Suppressor macrophage (primary cell): ENCODE measurements at regions not wholly inside any gene's neighbourhood (a gene's known extent, or its start where the extent isn't known, plus 50 kb on each side); places are given as distances from the start of the nearest gene placed in this dataset.
A peak's percentile ranks its signal among the peaks of the same experiment; 100 is the strongest.
"Not testable (repeated sequence)": the region's sequence is repeated elsewhere in the genome, so short reads cannot be mapped to it uniquely, and the experiment has no call there.

Experiments
- DNase-seq, 4 experiments: peaks; one replicate each; pipeline ENCODE4 v3.0.0-alpha.2; 2020 to 2022

- no peak for DNase-seq
These were observed 1361.3 kb downstream of the UQCRFS1 start for GRCh38 chr19:27851543-27852060.

- no peak for DNase-seq
These were observed 1361.9 kb downstream of the UQCRFS1 start for GRCh38 chr19:27851002-27851481.

- DNase-seq, result no peak
These were observed 1366.0 kb downstream of the UQCRFS1 start for GRCh38 chr19:27846944-27847343.

- DNase-seq, result no peak
These were observed 1368.7 kb downstream of the UQCRFS1 start for GRCh38 chr19:27844261-27844660.

GRCh38 chr19:27843861-27844260 is 1369.1 kb downstream of the UQCRFS1 start:
- DNase-seq, result no peak

DNA sequence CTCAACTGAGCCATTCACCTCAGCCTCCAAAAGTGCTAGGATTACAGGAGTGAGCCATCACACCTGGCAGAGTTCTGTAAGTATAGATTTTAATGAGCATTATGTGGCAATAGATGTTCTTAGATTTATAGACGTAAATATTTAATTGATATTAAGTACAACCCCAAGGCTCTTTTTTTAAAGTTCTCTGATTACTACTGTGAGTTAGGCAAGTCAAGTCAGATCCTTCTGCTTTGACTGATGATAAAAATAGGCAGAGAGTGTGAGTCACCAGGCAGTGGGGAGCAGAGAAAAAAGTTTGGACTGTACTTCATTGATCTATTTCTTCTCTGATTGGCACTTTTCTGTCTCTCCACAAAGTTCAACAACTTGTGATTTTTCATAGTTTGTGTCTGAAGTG is 1379.9 kb downstream of the UQCRFS1 start:
- DNase-seq, result no peak

DNA sequence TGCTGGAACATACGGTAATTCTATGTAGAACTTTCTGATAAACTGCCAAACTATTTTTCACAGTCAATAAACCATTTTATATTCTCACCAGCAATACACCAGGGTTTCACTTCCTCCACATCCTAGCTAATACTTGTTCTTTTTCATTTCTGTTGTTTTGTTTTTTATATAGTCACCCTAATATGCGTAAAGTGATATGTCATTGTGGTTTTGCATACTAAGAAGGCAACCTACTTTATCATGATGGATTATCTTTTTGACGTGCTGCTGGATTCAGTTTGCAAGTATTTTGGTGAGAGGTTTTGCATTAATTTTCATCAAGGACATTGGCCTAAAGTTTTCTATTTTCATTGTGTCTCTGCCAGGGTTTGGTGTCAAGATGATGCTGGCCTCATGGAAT is 1384.1 kb downstream of the UQCRFS1 start:
- DNase-seq, result no peak

GRCh38 chr19:27824108-27824507 is 1388.8 kb downstream of the UQCRFS1 start:
- DNase-seq, result no peak

DNA sequence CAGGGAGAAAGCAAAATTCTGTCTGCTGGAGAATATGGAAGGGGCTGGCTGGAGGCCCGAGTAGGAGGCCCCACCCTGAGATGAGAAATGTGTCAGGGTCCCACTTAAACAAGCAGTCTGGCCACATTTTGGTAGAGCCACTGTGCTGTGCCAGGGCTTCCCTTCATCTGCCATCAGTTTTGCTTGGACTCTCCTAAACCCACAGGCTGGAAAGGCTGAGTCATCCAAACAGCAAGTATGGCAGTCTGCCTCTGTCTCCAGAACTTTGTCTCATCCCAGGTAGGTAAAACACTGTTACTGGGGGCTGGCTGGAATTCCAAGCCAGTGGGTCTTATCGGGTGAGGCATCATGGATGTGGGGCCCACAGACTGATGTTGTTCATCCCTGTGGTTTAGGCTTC is 1390.6 kb downstream of the UQCRFS1 start:
- DNase-seq, result no peak

GRCh38 chr19:27821418-27822018 is 1391.4 kb downstream of the UQCRFS1 start:
- no peak for DNase-seq

DNA sequence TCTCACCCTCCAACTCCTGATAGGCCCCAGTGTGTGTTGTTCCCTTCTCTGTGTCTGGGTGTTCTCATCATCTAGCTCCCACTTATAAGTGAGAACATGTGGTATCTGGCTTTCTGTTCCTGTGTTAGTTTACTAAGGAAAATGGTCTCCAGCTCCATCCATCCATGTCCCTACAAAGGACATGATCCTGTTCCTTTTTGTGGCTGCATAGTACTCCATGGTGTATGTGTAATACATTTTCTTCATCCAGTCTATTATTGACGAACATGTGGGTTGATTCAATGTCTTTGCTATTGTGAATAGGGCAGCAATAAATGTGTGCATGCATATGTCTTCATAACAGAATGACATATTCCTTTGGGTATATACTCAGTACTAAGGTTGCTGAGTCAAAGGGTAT is 1397.0 kb downstream of the UQCRFS1 start:
- no peak for DNase-seq

GRCh38 chr19:27814834-27815233 is 1398.1 kb downstream of the UQCRFS1 start:
- DNase-seq, result not testable (repeated sequence)

DNA sequence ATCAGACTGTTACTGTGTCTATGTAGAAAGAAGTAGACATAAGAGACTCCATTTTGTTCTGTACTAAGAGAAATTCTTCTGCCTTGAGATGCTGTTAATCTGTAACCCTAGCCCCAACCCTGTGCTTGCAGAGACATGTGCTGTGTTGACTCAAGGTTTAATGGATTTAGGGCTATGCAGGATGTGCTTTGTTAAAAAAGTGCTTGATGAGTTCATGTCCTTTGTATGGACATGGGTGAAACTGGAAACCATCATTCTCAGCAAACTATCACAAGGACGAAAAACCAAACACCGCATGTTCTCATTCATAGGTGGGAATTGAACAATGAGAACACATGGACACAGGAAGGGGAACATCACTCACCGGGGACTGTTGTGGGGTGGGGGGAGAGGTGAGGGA is 1398.7 kb downstream of the UQCRFS1 start:
- DNase-seq, result not testable (repeated sequence)

- DNase-seq, result no peak
These were observed 1406.4 kb downstream of the UQCRFS1 start for GRCh38 chr19:27806471-27807070.

DNA sequence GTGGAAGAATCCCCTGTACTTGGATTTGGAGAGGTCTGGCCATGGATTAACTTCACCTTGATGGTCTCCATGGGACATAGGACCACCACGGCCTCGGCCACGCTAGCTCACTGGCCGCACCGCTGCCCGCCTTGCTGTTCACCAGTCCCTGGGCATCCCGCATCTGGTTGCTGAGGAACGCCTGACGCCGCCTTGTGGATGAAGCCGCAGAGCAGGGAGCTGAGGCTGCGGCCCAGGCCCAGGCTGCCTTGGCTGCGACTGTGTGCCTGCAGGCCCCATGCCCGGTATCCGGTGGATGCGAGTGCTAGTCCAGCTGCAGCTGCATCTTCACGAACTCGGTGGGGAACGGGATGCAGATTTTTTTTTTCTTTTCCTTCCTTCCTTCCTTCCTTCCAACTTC is 1407.1 kb downstream of the UQCRFS1 start:
- DNase-seq, result no peak

DNA sequence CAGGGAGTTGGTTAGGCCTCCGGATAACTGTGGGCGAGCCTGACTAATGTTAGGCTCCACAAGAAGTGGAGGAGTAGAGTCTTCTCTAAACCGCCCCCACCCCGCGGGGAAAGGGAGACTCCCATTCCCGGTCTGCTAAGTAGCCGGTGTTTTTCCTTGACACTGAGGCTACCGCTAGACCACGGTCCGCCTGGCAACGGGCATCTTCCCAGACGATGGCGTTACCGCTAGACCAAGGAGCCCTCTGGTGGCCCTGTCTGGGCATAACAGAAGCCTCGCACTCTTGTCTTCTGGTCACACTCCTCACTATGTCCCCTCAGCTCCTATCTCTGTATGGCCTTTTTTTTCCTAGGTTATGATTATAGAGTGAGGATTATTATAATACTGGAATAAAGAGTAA is 1410.7 kb downstream of the UQCRFS1 start:
- DNase-seq, result not testable (repeated sequence)

DNA sequence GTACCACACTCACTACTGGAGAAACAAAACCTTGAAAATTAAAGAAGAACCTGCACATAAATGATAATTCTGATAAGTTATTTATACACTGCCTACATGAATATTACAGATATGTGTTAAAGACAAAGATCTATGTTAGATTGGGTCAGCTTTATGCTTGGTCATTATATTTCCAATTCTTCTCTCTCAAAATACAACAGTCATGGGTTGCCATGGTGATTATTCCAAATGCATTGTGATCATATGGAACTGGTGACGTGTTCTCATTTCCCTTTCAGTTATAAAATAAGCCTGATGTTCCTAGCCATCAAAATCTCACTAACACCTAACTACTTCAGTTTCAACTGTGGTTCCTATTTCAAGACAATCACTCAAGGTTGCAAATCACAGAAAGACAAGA is 1416.4 kb downstream of the UQCRFS1 start:
- no peak for DNase-seq

DNA sequence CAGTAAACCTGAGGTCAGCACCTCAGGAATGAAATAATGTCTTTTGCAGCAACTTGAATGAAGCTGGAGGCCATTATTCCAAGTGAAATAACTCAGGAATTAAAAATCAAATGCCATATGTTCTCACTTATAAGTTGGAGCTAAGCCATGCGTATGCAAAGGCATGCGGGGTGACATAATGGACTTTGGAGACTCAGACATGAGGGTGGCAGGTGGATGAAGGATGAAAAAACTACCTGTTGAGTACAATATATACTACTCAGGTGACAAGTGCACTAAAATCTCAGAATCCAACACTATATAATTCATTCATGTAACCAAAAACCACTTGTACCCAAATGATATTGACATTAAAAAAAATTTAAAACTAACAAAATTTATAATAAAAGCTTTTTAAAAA is 1416.9 kb downstream of the UQCRFS1 start:
- no peak for DNase-seq

- DNase-seq, result no peak
These were observed 1417.6 kb downstream of the UQCRFS1 start for GRCh38 chr19:27795369-27795768.

GRCh38 chr19:27794494-27795042 is 1418.4 kb downstream of the UQCRFS1 start:
- peak; percentile 15 to 45 (median 30) for DNase-seq

- peak; percentile 93 to 96 (median 96) for DNase-seq
These were observed 1419.1 kb downstream of the UQCRFS1 start for GRCh38 chr19:27793644-27794493.

- DNase-seq, result peak; percentile 79 to 90 (median 90)
These were observed 1419.8 kb downstream of the UQCRFS1 start for GRCh38 chr19:27793128-27793643.
